ENCODE measurements at regions not wholly inside any gene's neighbourhood (a gene's known extent, or its start where the extent isn't known, plus 50 kb on each side); places are given as distances from the start of the nearest gene placed in this dataset.

DNA sequence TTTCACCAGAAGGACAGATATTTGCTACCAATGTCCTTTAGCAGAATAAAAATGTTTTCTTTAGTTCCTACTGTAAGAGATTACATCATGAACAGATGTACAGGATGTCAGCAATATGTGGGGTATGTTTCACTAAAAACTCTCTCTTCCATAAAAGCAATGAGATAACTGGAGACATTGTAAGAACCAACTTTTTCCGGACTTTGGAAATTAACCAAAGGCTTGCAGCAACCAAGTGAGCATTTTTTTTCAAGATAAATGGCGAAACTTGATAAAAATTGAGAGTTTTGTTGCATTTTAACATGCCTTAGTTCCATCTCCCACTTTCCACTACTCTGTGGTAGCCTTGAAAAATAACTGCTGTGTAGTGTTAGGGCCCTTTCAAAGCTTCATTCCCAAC is 429.8 kb upstream of the CDH2 start:
- no peak for DNase-seq (ENCODE audit: low read depth)

DNA sequence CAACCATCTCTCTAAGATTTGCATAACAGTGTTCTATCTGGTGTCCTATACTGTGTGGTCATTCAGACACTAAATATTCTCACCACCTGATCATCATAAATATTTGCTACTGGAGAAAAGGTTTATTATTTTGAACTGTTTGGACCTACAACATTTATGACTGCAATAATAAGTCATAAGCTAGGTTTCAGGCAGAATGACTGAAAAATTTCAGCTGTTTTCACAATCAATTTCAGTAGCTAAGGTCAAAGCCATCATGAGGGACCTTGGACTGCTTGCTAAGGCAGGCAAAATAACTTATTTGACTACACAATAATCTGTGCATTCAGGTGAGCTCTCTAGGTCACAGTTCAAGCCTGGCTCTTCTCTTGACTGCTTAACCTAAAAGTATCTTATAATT is 425.5 kb upstream of the CDH2 start:
- DNase-seq (ENCODE audit: low read depth), result no peak

DNA sequence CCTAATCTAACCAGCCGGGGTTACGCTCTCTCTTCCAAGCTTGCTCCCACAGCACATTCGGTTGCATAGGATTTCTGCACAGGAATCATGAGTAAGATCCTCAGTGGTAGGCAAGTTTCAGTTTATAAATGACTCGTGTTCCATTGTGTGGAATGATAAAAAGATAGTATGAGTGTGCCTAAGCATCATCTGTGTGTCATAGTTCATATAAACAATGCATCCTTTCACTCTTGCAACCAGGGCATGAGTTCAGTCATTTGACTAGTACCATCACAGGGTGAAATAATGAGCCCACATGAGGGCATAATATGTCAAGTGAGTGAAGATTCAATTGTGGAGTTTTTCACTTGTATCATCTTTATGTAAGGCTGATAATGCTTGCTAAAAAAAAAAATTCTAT is 417.1 kb upstream of the CDH2 start:
- DNase-seq (ENCODE audit: low read depth), result no peak

DNA sequence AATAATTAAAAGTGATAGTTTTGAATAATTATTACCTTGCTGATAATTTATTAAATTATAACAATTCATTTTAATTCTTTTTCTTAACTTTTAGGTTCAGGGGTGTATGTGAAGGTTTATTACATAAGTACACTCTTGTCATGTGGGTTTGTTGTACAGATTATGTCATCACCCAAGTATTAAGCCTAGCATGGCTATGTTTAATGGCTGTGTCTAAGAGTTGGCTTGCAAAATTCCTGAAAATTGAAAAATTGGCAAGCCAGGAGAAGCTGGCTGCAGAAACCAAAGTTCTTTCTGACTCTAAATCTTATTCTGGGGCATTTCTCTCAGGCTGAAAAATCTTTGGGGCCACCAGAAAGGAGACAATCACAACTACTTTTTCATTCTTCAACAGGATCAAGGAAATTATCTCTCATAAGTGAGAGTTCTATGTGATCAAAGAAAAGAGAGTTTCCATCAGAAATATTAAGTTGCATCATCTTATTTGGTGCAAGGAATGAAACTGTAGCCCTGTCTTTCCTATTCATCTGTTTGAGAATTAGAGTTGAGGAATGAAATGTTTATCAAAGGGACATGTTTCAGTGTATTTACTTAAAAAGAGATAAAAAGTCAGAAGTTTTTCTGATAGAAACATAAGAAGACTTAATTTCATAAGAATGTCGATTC is 412.1 kb upstream of the CDH2 start:
- peak; percentile 7 for DNase-seq (ENCODE audit: low read depth)

DNA sequence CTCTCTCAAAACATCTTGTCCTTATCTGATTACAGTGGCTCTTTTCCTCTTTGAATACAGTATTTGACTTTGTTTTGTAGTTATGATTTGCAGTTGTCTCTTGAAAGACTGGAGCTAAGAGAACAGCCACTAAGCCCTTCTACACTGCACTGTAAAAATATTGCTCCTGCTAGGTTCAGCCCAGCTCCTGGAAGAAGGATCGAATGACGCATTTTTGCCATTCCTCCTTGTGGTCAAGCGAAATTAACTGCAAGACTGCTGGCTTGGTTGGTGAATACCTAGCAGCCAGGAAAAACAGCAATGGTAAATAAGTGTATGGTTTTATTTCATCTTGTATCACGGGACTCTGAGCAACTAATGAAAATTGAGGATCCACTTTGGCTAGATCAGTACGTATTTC is 407.8 kb upstream of the CDH2 start:
- DNase-seq (ENCODE audit: low read depth), result peak; percentile 38

DNA sequence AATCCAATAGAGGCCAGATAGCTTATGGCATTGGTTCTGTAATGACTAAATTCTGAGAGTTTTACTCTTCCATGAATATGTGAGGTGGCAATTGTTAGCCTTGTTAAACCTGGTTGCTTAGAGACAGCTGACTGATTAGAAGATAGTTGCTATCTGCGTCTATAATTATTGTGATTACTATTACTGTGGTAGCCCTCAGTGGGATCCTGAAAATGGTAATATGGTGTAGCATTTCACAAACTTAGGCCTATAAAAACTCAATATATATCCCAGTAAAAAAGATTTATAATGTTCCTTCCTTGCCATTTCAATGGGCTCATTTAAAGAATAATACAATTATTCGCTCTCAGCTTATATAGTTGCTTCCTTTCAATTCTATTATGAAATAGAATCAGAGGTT is 405.8 kb upstream of the CDH2 start:
- no peak for DNase-seq (ENCODE audit: low read depth)

DNA sequence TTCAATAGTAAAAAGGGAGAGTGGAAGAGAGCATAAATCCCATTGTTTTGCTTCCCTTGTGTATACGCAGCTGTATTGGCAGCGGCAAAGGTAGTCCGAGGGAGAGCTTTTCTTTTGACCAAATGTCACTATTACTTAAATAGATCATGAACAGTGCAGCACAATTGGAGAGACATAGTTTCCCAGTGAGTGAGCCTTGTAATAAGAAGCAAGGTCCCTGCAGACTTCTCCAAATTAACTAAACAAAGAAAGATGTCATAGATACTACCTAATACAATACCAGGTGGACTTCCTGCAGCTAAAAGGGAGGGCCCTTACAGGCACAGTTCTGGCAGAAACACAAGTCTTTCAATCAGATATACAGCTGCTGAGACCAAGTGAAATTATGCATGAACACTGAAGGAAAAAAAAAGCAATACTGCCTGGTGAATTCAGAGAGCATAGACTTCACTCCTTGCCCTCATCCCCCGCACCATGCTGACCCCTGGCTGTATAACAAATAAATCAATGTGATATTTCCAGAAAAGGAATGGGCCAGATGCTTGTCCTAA is 404.7 kb upstream of the CDH2 start:
- DNase-seq (ENCODE audit: low read depth), result no peak

DNA sequence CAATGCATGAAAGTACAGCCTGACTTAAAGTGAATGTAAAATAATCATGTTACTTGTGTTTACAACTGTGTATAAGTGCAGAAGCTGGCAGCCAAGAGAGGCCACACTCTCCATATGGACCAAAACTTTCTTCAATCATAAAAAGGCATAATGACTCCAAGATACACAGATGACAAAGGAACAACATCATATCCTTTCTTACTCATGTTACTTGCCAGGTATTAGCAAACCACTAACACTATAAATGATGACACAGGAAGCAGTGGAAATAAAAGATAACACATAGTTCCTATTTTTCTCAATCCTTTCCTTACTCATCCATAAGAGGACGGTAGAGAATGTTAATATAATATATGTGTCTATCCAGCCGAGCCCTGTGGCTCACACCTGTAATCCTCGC is 400.0 kb upstream of the CDH2 start:
- no peak for DNase-seq (ENCODE audit: low read depth)

DNA sequence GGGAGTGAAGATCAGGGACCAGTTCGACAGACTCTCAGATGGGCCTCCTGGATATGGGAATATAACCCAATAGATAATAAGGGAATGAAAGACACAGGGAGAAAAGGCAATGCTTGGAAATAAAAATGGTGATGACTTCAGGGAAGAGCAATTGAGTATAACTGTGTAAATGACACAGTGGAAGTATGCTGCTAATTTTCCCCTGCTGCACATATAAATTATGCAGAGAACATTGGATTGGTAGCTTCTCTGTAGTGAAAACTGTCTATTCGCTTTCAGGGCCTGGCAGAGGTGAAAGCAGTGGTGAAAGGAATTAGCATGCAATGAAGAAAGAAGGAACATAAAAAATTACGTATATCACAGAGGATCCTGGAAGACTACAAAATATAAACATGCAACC is 398.2 kb upstream of the CDH2 start:
- no peak for DNase-seq (ENCODE audit: low read depth)

DNA sequence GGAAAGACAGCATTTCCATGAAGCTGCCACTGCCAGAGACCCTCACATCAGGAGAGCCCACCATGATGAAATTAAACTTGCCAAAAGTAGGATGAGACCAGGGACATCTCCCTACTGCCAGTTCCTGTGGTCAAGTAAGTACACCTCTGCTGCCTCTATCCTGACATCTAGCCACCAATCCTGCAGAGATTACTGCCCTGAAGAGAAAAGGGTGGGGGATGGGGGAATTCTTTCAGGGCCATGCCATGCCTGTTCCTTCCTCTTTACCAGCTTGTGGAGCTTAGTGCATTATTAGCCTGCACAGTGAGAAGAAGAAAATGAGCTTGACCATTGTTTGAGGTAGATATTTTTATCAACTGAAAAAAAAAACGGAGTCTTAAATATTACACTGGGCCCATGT is 397.2 kb upstream of the CDH2 start:
- DNase-seq (ENCODE audit: low read depth), result no peak

DNA sequence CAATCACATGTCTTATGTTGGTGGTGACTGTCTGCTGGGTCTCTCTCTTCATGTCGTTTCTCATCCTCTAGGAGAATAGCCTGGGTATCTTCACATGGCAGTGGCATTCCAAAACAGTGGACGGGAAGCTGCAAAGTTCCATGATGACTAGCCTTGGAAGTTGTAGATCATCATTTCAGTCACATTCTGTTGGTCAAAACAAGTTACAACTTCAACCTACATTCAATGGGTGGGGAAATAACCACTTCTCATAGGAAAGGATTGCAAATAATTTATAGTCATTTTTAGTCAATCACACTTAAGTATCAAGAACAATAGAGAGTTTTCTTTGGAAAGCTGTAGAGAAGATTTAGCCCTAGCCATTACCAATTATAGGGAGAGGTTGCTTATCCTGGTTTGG is 395.0 kb upstream of the CDH2 start:
- no peak for DNase-seq (ENCODE audit: low read depth)

DNA sequence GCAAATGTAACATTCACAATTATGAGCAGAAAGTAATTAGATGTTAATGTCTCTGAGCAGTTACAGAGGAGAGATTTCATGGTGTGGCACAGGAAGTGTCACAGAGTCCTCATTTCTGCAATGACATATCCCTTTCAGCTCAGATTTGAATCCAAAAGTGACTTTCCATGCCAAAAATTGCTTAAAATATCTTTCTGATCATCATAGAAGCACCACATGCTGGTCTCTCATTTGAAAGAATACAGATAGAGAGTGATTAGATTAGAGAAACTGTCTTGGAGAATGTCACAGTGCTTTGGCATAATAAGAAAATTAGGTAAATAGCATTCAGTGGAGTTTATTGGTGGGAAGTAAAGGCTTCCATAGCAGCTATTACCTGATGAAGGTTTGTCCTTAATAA is 383.4 kb upstream of the CDH2 start:
- no peak for DNase-seq (ENCODE audit: low read depth)

DNA sequence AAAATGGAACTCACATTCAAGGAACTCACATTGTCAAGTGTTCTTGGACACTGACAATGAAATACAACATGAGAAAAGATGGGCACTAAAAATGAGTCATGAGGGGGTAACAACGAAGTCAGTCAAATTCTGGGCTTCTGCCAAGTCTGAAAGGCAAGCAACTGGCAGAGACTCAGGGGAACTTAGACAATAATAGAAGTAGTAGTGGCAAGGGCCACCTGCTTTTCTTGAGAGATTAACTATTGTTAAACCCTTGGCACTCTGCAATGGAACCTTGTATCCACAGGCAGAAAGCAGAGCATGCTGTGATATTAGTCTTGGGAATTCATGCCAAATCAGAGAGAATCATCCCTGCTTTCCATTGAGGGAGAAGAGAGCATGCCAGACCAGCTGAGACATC is 382.6 kb upstream of the CDH2 start:
- DNase-seq (ENCODE audit: low read depth), result no peak

DNA sequence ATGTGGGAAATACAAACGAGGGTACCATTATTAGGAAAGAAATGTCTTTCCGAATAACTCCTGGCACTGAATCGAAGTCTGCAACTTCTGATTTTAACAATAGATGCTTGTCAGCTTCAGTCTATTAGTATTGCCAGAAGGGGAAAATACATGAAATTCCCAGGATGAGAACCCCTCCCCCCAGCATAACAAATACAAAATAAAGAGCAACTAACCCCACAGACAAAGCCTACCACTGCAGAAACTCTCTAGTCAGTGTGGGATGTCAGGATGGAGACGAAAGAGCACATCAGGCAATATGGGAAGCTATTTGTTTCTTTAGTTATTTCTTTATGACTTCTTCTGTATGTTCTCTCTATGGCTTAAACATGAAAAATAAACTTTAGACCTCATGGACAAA is 365.0 kb upstream of the CDH2 start:
- no peak for DNase-seq (ENCODE audit: low read depth)

DNA sequence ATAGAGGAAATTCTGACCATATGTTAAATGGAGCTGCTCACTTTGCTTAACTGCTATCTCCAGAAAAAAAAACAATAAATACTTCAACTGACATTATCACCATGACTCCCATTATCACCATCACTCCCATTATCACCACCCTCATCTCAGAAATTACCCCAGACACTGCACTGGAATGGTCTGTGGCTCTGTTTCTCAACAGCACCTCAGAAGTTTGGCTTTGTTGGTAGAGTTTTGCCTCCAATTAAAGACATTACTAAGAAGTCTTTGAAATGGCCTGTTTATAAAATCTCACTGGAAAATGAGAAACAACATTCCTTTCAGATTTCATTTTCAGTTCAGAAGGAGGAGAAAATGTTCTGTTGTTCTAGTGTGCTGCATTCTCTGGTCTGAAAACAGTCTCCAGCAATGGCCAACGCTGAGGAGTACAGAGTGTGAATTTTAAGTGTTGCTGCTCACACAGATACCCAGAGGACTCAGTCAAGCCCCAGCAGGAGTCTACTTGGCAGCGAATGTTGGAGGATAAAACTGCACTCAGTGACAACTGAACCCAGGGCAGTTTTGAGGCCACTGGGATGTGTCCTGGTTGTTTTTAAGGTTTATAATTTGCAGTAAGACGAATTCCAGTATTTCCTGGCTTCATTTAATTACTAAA is 364.5 kb upstream of the CDH2 start:
- no peak for DNase-seq (ENCODE audit: low read depth)

DNA sequence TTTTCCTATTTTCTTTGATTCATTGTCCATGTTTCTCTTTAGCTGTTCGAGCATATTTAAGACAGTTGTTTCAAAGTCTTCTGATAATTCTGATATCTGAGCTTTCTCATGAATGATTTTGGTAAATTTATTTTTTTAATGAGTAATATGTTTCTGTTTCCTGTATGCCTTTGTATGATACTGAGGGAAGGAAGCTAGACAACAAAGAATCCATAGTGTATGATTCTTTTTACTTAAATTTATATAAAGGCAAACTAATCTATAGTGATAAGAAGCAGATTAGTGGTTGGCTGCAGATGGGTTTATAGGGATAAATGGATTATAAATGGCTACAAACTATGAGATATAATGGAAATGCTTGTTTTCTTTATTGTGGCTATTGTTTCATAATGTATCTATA is 352.7 kb upstream of the CDH2 start:
- DNase-seq (ENCODE audit: low read depth), result no peak

DNA sequence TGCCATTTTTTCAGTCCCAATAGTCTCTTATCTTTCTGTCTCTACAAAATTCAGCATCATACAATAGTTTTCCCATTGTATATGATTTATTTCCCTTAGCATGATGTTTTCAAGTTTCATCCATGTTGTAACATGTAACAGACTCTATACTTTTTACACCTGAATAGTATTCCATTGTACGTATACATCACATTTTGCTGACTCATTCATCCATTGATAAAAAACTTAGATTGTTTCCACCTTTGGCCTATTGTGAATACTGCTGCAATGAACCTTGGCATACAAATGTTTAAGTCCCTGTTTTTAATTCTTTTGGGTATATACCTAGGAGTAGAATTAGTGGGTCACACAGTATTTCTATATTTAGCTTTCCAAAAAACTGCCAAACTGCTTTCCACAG is 349.3 kb upstream of the CDH2 start:
- DNase-seq (ENCODE audit: low read depth), result no peak

DNA sequence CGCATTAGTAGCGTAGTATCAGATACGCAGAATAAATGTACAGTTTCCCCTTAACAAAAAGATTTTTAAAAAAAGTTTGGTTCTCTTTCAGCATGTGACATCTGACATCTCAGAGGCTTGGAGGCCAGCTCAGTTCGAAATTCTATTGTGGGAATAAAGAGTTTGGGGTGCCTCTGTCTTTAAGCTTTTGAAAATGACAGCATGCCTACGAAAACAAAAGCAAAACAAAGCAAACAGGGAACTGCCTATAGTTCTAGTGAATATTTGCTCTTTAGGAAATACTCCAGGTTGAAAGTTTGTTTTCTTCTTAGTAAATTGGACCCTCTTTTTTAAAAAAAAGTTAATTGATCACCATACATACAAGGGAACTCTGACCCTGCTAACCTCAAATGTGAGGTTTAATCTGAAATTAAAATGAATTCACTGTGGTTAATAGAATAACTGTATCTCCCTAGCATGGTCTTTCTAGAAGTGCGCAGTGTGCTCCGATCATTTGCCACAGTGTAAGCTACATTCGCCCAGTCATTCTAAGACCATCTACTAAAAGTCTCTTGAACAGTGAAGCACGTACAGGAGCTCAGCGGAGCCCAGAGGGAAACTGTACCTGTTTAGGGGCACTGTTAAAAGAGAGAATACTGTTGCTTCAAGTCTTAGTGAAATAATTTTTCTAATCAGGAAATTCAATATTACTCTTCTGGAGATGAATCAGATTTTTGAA is 347.0 kb upstream of the CDH2 start:
- no peak for DNase-seq (ENCODE audit: low read depth)

DNA sequence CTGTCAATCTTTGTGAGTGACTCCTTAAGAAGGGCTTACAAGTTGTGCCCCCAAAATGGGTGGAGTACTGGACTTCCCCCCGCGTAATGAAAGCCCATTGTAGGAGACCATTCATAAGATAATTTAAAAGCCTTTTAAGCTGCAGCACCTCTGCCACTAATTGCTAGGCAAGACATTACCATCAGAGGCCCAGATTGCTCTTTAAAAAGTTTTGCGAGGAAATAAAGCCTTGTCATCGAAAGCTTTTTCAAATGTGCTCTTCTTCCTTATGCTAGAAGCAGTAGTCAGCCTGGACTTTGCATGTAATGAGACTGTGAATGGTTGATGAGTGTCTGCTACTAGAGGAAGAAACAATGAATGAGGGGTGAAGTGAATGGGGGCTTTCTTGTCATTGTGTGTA is 345.3 kb upstream of the CDH2 start:
- DNase-seq (ENCODE audit: low read depth), result no peak

DNA sequence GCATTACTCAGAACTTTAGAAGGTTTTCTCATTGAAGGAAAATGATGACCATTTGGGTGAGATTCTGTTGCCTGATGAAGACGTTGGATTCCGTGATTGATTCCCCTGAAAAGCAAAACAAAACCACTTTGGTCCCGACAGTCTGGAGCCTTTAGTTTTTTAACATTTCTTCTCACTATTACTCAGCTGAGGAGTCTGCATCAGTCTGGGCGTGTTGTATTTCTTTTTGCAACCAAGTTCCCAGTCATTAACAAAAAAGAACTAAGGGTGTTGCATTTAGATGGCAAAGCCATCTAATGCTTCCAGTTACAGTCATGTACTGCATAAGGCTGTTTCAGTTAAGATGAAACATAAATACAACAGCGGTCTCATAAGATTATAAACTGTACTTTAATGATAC is 343.1 kb upstream of the CDH2 start:
- no peak for DNase-seq (ENCODE audit: low read depth)

DNA sequence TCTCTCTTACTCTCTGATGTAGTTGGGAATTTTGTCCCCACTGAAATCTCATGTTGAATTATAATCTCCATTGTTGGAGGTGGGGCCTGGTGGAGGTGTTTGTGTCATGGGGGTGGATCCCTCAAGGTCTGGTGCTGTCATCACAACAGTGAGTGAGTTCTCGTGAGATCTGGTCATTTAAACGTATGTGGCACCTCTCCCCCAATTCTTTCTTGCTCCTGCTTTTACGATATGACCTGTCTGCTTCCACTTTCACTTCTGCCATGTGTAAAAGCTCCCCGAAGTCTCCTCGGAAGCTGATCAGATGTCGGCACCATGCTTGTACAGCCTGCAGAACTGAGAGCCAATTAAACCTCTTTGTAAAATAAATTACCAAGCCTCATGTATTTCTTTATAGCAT is 337.8 kb upstream of the CDH2 start:
- DNase-seq (ENCODE audit: low read depth), result no peak

DNA sequence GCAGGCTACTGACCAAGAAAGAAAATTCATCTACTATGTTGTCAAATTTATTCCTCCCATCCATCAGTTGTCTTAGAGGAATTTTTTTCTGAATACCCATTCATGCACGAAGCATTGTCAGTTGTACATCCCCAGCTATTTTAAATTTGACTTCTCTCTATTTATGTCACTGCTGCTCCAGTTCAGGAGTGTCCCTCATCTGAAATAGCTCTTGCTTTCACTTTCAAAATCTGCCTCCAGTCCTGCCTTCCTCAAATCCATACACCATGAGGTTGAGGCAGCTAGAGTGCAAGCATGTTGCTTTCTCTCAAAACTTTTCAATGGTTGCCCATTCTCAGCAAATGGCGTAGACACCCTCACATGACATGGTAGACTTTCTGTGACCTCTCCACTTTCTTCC is 335.4 kb upstream of the CDH2 start:
- no peak for DNase-seq (ENCODE audit: low read depth)

DNA sequence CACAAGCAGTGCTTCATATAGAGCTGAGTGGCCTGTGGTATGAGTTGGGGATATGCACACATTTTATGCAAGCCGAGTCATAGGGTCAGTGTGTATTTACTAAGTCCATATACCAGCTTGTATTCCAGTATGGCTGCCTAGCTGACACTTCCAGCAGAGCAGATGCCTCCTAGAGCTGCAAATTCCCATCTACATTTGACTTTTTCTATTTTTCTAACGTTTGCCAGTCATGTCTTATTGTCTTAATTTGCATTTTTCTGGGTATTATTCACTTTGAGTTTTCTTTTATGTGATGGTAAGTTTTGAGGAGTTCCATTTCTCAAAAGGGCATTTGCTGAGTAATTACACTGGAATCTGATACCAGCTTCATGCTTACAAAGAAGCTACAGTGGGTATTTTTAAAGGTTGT is 334.5 kb upstream of the CDH2 start:
- no peak for DNase-seq (ENCODE audit: low read depth)

All from GM04504 (cell line).